ENCODE measurements at regions not wholly inside any gene's neighbourhood (a gene's known extent, or its start where the extent isn't known, plus 50 kb on each side); places are given as distances from the start of the nearest gene placed in this dataset.
"Not testable (repeated sequence)": the region's sequence is repeated elsewhere in the genome, so short reads cannot be mapped to it uniquely, and the experiment has no call there.

- H3K27me3 Mint-ChIP-seq (ENCODE audit: low read depth) = no peaks in the 10 kb centered on the region
- H3K27ac Mint-ChIP-seq = no peak overlapping the region
- intact Hi-C loops (cut with micrococcal nuclease) = no loop called here
- no peak for DNase-seq (ENCODE audit: low spot score)
- H3K9me3 Mint-ChIP-seq = peaks cover 39% of the 10 kb centered on the region
- H3K4me3 Mint-ChIP-seq (ENCODE audit: low read depth) = no peak overlapping the region
- H3K36me3 Mint-ChIP-seq (ENCODE audit: low read depth) = no peaks in the 10 kb centered on the region
- no peaks in the 10 kb centered on the region for H3K4me1 Mint-ChIP-seq (ENCODE audit: low read depth)
Observed at GRCh38 chr4:60463857-60464502, 736.1 kb upstream of the ADGRL3 start.

- H3K27ac Mint-ChIP-seq = no peak overlapping the region
- no peaks in the 10 kb centered on the region for H3K4me1 Mint-ChIP-seq (ENCODE audit: low read depth)
- H3K36me3 Mint-ChIP-seq (ENCODE audit: low read depth) = no peaks in the 10 kb centered on the region
- no peaks in the 10 kb centered on the region for H3K27me3 Mint-ChIP-seq (ENCODE audit: low read depth)
- intact Hi-C loops (cut with micrococcal nuclease) = no loop called here
- H3K4me3 Mint-ChIP-seq (ENCODE audit: low read depth) = no peak overlapping the region
- H3K9me3 Mint-ChIP-seq = peaks cover 52% of the 10 kb centered on the region
- DNase-seq (ENCODE audit: low spot score) = no peak
Observed at GRCh38 chr4:60482921-60483351, 717.2 kb upstream of the ADGRL3 start.

- Mint-ChIP-seq H3K27me3 (ENCODE audit: low read depth) (no peaks in the 10 kb centered on the region), H3K27ac (no peak overlapping the region)
Observed at GRCh38 chr4:60485276-60485675, 714.9 kb upstream of the ADGRL3 start.

GRCh38 chr4:60487118-60487761 is 712.9 kb upstream of the ADGRL3 start:
- H3K4me3 Mint-ChIP-seq (ENCODE audit: low read depth); intact Hi-C loops (cut with micrococcal nuclease); DNase-seq (ENCODE audit: low spot score); H3K27ac Mint-ChIP-seq; H3K4me1 Mint-ChIP-seq (ENCODE audit: low read depth); H3K27me3 Mint-ChIP-seq (ENCODE audit: low read depth); H3K36me3 Mint-ChIP-seq (ENCODE audit: low read depth): not testable (repeated sequence)
- H3K9me3 Mint-ChIP-seq = peaks cover 43% of the 10 kb centered on the region

More at GRCh38 chr4:60485276-60485675, 714.9 kb upstream of the ADGRL3 start:
- H3K36me3 Mint-ChIP-seq (ENCODE audit: low read depth) = no peaks in the 10 kb centered on the region
- H3K9me3 Mint-ChIP-seq = peaks cover 47% of the 10 kb centered on the region
- H3K4me3 Mint-ChIP-seq (ENCODE audit: low read depth) = no peak overlapping the region
- intact Hi-C loops (cut with micrococcal nuclease) = no loop called here
- no peaks in the 10 kb centered on the region for H3K4me1 Mint-ChIP-seq (ENCODE audit: low read depth)
- no peak for DNase-seq (ENCODE audit: low spot score)

GRCh38 chr4:60500810-60501209 is 699.3 kb upstream of the ADGRL3 start:
- Mint-ChIP-seq H3K4me3 (ENCODE audit: low read depth) (no peak overlapping the region), H3K9me3 (peaks cover 47% of the 10 kb centered on the region), H3K4me1 (ENCODE audit: low read depth) (no peaks in the 10 kb centered on the region), H3K36me3 (ENCODE audit: low read depth) (no peaks in the 10 kb centered on the region), H3K27ac (no peak overlapping the region), H3K27me3 (ENCODE audit: low read depth) (no peaks in the 10 kb centered on the region)
- intact Hi-C loops (cut with micrococcal nuclease) = no loop called here
- no peak for DNase-seq (ENCODE audit: low spot score)

- Mint-ChIP-seq H3K27me3 (ENCODE audit: low read depth) (no peaks in the 10 kb centered on the region), H3K27ac (no peak overlapping the region), H3K4me3 (ENCODE audit: low read depth) (no peak overlapping the region), H3K36me3 (ENCODE audit: low read depth) (no peaks in the 10 kb centered on the region), H3K9me3 (peaks cover 40% of the 10 kb centered on the region), H3K4me1 (ENCODE audit: low read depth) (no peaks in the 10 kb centered on the region)
- intact Hi-C loops (cut with micrococcal nuclease) = no loop called here
- DNase-seq (ENCODE audit: low spot score) = no peak
Observed at GRCh38 chr4:60502733-60503132, 697.4 kb upstream of the ADGRL3 start.

GRCh38 chr4:60506061-60506460 is 694.1 kb upstream of the ADGRL3 start:
- no peak for DNase-seq (ENCODE audit: low spot score)
- Mint-ChIP-seq H3K4me1 (ENCODE audit: low read depth) (no peaks in the 10 kb centered on the region), H3K36me3 (ENCODE audit: low read depth) (no peaks in the 10 kb centered on the region), H3K27me3 (ENCODE audit: low read depth) (no peaks in the 10 kb centered on the region), H3K27ac (no peak overlapping the region), H3K4me3 (ENCODE audit: low read depth) (no peak overlapping the region), H3K9me3 (peaks cover 45% of the 10 kb centered on the region)
- intact Hi-C loops (cut with micrococcal nuclease) = no loop called here

GRCh38 chr4:60522265-60522664 is 677.9 kb upstream of the ADGRL3 start:
- Mint-ChIP-seq H3K9me3 (peaks cover 9% of the 10 kb centered on the region), H3K27me3 (ENCODE audit: low read depth) (no peaks in the 10 kb centered on the region), H3K4me3 (ENCODE audit: low read depth) (no peak overlapping the region), H3K27ac (no peak overlapping the region), H3K4me1 (ENCODE audit: low read depth) (no peaks in the 10 kb centered on the region), H3K36me3 (ENCODE audit: low read depth) (no peaks in the 10 kb centered on the region)
- no peak for DNase-seq (ENCODE audit: low spot score)
- intact Hi-C loops (cut with micrococcal nuclease) = no loop called here

GRCh38 chr4:60531776-60532379 is 668.2 kb upstream of the ADGRL3 start:
- H3K9me3 Mint-ChIP-seq = peaks cover 31% of the 10 kb centered on the region
- no peaks in the 10 kb centered on the region for H3K36me3 Mint-ChIP-seq (ENCODE audit: low read depth)
- no peak for DNase-seq (ENCODE audit: low spot score)
- intact Hi-C loops (cut with micrococcal nuclease) = no loop called here
- no peak overlapping the region for H3K4me3 Mint-ChIP-seq (ENCODE audit: low read depth)
- H3K4me1 Mint-ChIP-seq (ENCODE audit: low read depth) = no peaks in the 10 kb centered on the region
- H3K27me3 Mint-ChIP-seq (ENCODE audit: low read depth) = no peaks in the 10 kb centered on the region
- H3K27ac Mint-ChIP-seq = no peak overlapping the region

- no peaks in the 10 kb centered on the region for H3K27me3 Mint-ChIP-seq (ENCODE audit: low read depth)
- H3K36me3 Mint-ChIP-seq (ENCODE audit: low read depth) = no peaks in the 10 kb centered on the region
- no peak overlapping the region for H3K4me3 Mint-ChIP-seq (ENCODE audit: low read depth)
- peaks cover 51% of the 10 kb centered on the region for H3K9me3 Mint-ChIP-seq
- intact Hi-C loops (cut with micrococcal nuclease) = no loop called here
- DNase-seq (ENCODE audit: low spot score) = no peak
- H3K4me1 Mint-ChIP-seq (ENCODE audit: low read depth) = no peaks in the 10 kb centered on the region
- no peak overlapping the region for H3K27ac Mint-ChIP-seq
Observed at GRCh38 chr4:60544981-60545380, 655.1 kb upstream of the ADGRL3 start.

- Mint-ChIP-seq H3K36me3 (ENCODE audit: low read depth) (no peaks in the 10 kb centered on the region), H3K27me3 (ENCODE audit: low read depth) (no peaks in the 10 kb centered on the region), H3K9me3 (peaks cover 27% of the 10 kb centered on the region), H3K27ac (no peak overlapping the region), H3K4me1 (ENCODE audit: low read depth) (no peaks in the 10 kb centered on the region), H3K4me3 (ENCODE audit: low read depth) (no peak overlapping the region)
- intact Hi-C loops (cut with micrococcal nuclease) = no loop called here
- DNase-seq (ENCODE audit: low spot score) = no peak
Observed at GRCh38 chr4:60562334-60562733, 637.8 kb upstream of the ADGRL3 start.

GRCh38 chr4:60565558-60565957 is 634.6 kb upstream of the ADGRL3 start:
- Mint-ChIP-seq H3K27me3 (ENCODE audit: low read depth) (no peaks in the 10 kb centered on the region), H3K36me3 (ENCODE audit: low read depth) (no peaks in the 10 kb centered on the region), H3K27ac (no peak overlapping the region), H3K4me1 (ENCODE audit: low read depth) (no peaks in the 10 kb centered on the region), H3K9me3 (peaks cover 49% of the 10 kb centered on the region), H3K4me3 (ENCODE audit: low read depth) (no peak overlapping the region)
- DNase-seq (ENCODE audit: low spot score) = no peak
- intact Hi-C loops (cut with micrococcal nuclease) = no loop called here

GRCh38 chr4:60575336-60575735 is 624.8 kb upstream of the ADGRL3 start:
- intact Hi-C loops (cut with micrococcal nuclease) = no loop called here
- Mint-ChIP-seq H3K27me3 (ENCODE audit: low read depth) (no peaks in the 10 kb centered on the region), H3K27ac (no peak overlapping the region), H3K36me3 (ENCODE audit: low read depth) (no peaks in the 10 kb centered on the region), H3K4me3 (ENCODE audit: low read depth) (no peak overlapping the region), H3K9me3 (peaks cover 25% of the 10 kb centered on the region), H3K4me1 (ENCODE audit: low read depth) (no peaks in the 10 kb centered on the region)
- DNase-seq (ENCODE audit: low spot score) = no peak

Data from activated T-helper 2 cell treated with anti-CD3 and anti-CD28 coated beads, Interferon-gamma antibody, Interleukin-2, Interleukin-4, amounts not matched to agents 10 μg/mL and 5 μg/mL and 100 μg/mL, durations not matched to agents 14 hours and 24 hours and 36 hours (primary cell).